Upper lobe of left lung (tissue), 6 donors: ENCODE measurements at regions not wholly inside any gene's neighbourhood (a gene's known extent, or its start where the extent isn't known, plus 50 kb on each side); places are given as distances from the start of the nearest gene placed in this dataset.

Experiments
- ATAC-seq, 2 donors: fragments of 200-7000 bp; cut with Tn5 transposase; one replicate each; pipeline ENCODE4 v1.9.1; 2022; ENCODE audit warnings: mild to moderate bottlenecking in 2 of 2, moderate library complexity in 2 of 2; ENCODE audit not compliant: low FRiP score in 2 of 2
- DNase-seq, 2 donors: peaks; one replicate each; pipeline ENCODE4 v3.0.0-alpha.2; 2019 to 2020
- H3K27ac ChIP-seq, 4 donors: fragments of 200-600 bp; sonication (generic); one replicate each; pipeline ENCODE4 v1.5.1; 2016 to 2019
- H3K27me3 ChIP-seq, 4 donors: fragments of 200-600 bp; sonication (generic); one replicate each; pipeline ENCODE4 v1.5.1; 2017 to 2019
- H3K36me3 ChIP-seq, 4 donors: fragments of 200-600 bp; sonication (generic); one replicate each; pipeline ENCODE4 v1.5.1; 2016 to 2019
- H3K4me1 ChIP-seq, 4 donors: fragments of 200-600 bp; sonication (generic); one replicate each; pipeline ENCODE4 v1.5.1; 2018 to 2019
- H3K4me3 ChIP-seq, 4 donors: fragments of 200-600 bp; sonication (generic); one replicate each; pipeline ENCODE4 v1.5.1; 2017 to 2019; ENCODE audit warnings: mild to moderate bottlenecking in 2 of 4, moderate library complexity in 1 of 4
- H3K9me3 ChIP-seq, 4 donors: fragments of 200-600 bp; sonication (generic); one replicate each; pipeline ENCODE4 v1.5.1; 2018 to 2019
- EP300 ChIP-seq, 4 donors: sonication (generic); formaldehyde crosslinking; IDR thresholded peaks; one replicate each; pipeline ENCODE4 v1.5.1; 2017; ENCODE audit warnings: antibody characterized with exemption in 4 of 4, control low read depth in 2 of 4
- POLR2A ChIP-seq, 4 donors: fragments of 450-650 bp; IDR thresholded peaks; one replicate each; pipeline ENCODE4 v1.5.1; 2016 to 2017; ENCODE audit warnings: antibody characterized with exemption in 4 of 4, mild to moderate bottlenecking in 2 of 4
- POLR2AphosphoS5 ChIP-seq, 2 donors: sonication (generic); formaldehyde crosslinking; IDR thresholded peaks; one replicate each; pipeline ENCODE4 v1.5.1; 2017; ENCODE audit warnings: antibody characterized with exemption in 2 of 2
- WGBS, 2 donors: methylation state at CpG; one replicate each; pipeline ENCODE4 v1.1.5; 2017 to 2018; 5-methylcytosine and 5-hydroxymethylcytosine counted together
- TF ChIP-seq, protein P1 (sequence below), 6 experiments: fragments of 450-650 bp in 4 of 6; fragments of 200-600 bp in 2 of 6; sonication (generic) in 2 of 6; IDR thresholded peaks; one replicate each; pipeline ENCODE4 v1.5.1; 2016 to 2019; ENCODE audit warnings: antibody characterized with exemption in 6 of 6
- donor health status: DM: no; HTN: no; CAD: no; lungs with moderate emphysema.
- donor health status: DM: no; HTN: yes; CAD: no; lungs with severe emphysema.

DNA sequence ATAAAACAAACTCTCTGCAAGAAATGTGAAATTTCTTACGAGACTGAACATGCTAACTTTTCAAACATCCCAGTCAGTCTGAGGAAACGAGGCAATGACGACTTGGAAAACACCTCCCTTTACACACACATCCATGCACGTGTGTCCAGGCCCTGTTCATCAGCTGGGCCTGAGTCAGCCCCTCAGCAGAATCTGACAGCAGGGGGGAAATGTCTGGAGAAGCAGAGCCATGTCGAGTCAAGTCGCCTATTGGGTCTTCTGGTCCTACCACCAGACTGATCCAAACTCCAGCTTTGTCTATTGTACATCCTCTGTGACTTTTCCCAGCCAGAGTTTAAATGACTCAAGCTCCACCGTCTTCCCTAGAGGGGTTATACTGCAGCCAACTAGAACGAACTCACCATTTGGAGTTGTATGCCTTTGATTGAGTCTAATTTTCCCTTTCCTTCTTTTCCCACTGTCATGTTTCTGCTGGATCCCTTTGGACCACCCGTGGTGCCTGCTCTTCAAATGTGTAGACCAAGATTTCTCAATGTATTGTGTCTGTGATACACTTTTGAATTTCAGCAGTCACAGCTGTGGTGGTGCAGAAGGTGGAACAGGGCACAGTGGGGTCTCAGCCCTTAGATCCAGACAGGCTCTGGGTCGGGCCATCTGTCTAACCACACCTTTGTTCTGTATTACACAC is 254.0 kb downstream of the CDC5L start:
- WGBS, 2 donors = 90 to 92% methylated on average over 10 of the region's 10 CpGs
- ATAC-seq (peak in 1 of 2 donors; percentile 42), DNase-seq (no peak)
- Histone ChIP-seq H3K27ac (no peak overlapping the region), H3K36me3 (no peaks in the 10 kb centered on the region), H3K27me3 (no peaks in the 10 kb centered on the region), H3K9me3 (no peaks in the 10 kb centered on the region), H3K4me3 (no peak overlapping the region), H3K4me1 (no peaks in the 10 kb centered on the region)
- TF ChIP-seq, protein P1, sequence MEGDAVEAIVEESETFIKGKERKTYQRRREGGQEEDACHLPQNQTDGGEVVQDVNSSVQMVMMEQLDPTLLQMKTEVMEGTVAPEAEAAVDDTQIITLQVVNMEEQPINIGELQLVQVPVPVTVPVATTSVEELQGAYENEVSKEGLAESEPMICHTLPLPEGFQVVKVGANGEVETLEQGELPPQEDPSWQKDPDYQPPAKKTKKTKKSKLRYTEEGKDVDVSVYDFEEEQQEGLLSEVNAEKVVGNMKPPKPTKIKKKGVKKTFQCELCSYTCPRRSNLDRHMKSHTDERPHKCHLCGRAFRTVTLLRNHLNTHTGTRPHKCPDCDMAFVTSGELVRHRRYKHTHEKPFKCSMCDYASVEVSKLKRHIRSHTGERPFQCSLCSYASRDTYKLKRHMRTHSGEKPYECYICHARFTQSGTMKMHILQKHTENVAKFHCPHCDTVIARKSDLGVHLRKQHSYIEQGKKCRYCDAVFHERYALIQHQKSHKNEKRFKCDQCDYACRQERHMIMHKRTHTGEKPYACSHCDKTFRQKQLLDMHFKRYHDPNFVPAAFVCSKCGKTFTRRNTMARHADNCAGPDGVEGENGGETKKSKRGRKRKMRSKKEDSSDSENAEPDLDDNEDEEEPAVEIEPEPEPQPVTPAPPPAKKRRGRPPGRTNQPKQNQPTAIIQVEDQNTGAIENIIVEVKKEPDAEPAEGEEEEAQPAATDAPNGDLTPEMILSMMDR (IDR thresholded peaks at IDR 0.05) = no peak

DNA sequence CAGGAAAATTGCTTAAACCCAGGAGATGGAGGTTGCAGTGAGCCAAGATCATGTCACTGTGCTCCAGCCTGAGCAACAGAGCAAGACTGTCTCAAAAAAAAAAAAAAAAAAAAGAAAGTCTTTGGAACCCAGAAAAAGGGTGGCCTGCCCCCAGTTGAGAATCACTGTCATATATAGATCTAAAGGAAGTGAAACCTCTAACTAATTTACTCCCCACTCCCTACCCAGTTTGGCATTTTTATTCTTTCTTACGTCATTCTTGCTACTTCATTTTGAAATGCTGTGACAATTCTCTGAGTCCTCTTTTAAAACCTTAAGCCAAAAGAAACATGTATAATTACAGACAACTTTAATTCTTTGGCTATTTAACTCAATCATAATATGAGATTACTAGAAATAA is 254.8 kb downstream of the CDC5L start:
- WGBS, 2 donors = 75 to 80% methylated on average over 1 of the region's 1 CpG
- no peak overlapping the region for H3K4me3 ChIP-seq

DNA sequence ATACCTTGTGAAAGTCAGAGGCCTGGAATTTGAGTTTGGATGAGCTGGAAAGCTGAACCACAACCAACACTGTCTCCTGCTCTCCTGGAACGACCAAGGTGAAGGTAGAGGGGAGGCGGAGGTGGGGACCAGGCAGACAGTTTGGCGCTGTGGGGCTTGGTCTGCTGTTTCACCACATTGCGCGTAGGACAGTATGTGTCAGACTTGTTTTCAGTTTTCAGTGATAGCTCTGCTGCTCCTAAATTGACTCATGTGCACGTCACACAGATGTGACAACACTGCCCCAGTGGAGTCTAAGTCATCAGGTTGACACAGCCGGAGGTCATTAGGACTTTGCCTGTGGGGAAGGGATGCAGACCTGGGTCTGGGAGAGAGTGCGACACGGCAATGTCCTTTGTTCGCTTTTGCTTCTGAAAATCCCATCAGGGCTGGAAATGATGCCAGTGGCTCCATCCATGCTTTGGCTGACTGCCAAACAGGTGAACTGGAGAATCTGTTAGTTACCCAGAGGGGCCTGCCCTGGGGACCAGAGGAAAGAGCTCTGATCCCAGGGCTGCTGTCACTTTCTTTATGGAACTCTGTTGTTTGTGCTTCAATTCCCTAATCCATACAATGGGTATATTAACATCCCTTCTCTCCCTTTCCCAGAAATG is 255.5 kb downstream of the CDC5L start:
- DNase-seq (no peak), ATAC-seq (no peak)
- Histone ChIP-seq H3K4me3 (no peak overlapping the region), H3K9me3 (no peaks in the 10 kb centered on the region), H3K4me1 (no peaks in the 10 kb centered on the region), H3K27me3 (no peaks in the 10 kb centered on the region), H3K36me3 (no peaks in the 10 kb centered on the region), H3K27ac (no peak overlapping the region)
- WGBS, 2 donors = 89 to 92% methylated on average over 10 of the region's 10 CpGs
- TF ChIP-seq POLR2AphosphoS5 (IDR thresholded peaks at IDR 0.05) = no peak
- TF ChIP-seq POLR2A (IDR thresholded peaks at IDR 0.05) = no peak
- TF ChIP-seq, protein P1 (IDR thresholded peaks at IDR 0.05) = no peak
- no peak for TF ChIP-seq EP300 (IDR thresholded peaks at IDR 0.05)

More for the DNA sequence above, 254.8 kb downstream of the CDC5L start:
- TF ChIP-seq, protein P1 (IDR thresholded peaks at IDR 0.05) = no peak
- ATAC-seq (no peak), DNase-seq (no peak)
- Histone ChIP-seq H3K4me1 (no peaks in the 10 kb centered on the region), H3K9me3 (no peaks in the 10 kb centered on the region), H3K36me3 (no peaks in the 10 kb centered on the region), H3K27ac (no peak overlapping the region), H3K27me3 (no peaks in the 10 kb centered on the region)

DNA sequence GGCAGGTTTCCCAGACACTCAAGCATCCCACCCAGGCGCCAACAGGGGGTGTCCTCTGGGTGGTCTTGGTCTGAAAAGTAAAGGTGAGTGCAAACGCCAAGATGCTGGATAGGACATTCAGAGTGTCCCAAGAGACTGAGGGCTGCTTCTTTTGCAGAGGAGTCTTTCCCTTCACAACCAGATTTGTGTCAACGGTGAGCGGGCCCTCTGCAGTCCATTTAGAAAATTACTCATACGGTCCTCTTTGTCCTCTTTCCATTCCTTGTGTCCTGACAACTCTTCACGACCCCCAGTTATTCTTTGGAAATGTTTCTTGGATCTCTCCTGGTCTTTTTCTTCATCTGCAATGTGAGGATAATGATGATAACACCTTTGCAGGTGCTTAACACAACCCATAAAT is 257.8 kb downstream of the CDC5L start:
- Histone ChIP-seq H3K9me3 (no peaks in the 10 kb centered on the region), H3K4me3 (no peak overlapping the region), H3K27me3 (no peaks in the 10 kb centered on the region), H3K4me1 (no peaks in the 10 kb centered on the region), H3K36me3 (no peaks in the 10 kb centered on the region), H3K27ac (no peak overlapping the region)
- ATAC-seq (no peak), DNase-seq (no peak)
- TF ChIP-seq POLR2AphosphoS5 (IDR thresholded peaks at IDR 0.05) (no peak), POLR2A (IDR thresholded peaks at IDR 0.05) (no peak), EP300 (IDR thresholded peaks at IDR 0.05) (no peak)
- TF ChIP-seq, protein P1 (IDR thresholded peaks at IDR 0.05) = no peak
- WGBS, 2 donors = 78 to 80% methylated on average over 5 to 6 of the region's 6 CpGs

DNA sequence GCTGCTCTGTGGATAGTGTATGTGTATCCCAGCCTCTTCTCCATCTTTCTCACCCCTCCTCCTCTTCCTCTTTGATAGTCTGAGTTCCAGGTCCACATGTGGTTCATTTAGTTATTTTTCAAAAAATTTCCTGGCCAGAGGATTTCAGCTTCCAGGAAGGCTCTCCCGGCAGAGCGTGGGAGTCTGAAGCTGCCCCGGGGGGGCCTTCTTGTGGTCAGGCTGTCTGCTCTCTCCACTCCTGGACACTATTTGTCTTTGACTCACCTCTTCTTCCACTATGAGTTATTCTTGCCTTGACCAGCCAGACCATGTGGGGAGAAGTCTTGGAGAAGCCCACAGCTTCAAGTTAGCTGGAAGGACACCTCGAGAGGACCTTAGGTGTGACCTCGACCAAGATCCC is 258.8 kb downstream of the CDC5L start:
- Histone ChIP-seq H3K36me3 (no peaks in the 10 kb centered on the region), H3K4me3 (no peak overlapping the region), H3K27ac (no peak overlapping the region), H3K27me3 (no peaks in the 10 kb centered on the region), H3K9me3 (no peaks in the 10 kb centered on the region), H3K4me1 (no peaks in the 10 kb centered on the region)
- 88 to 92% methylated on average over 5 of the region's 5 CpGs for WGBS, 2 donors
- no peak for DNase-seq
- peak in 1 of 2 donors; percentile 51 for ATAC-seq
- TF ChIP-seq, protein P1 (IDR thresholded peaks at IDR 0.05) = no peak
- no peak for TF ChIP-seq POLR2AphosphoS5 (IDR thresholded peaks at IDR 0.05)
- no peak for TF ChIP-seq EP300 (IDR thresholded peaks at IDR 0.05)
- no peak for TF ChIP-seq POLR2A (IDR thresholded peaks at IDR 0.05)
